Small intestine (tissue), 7 donors: ENCODE measurements at regions not wholly inside any gene's neighbourhood (a gene's known extent, or its start where the extent isn't known, plus 50 kb on each side); places are given as distances from the start of the nearest gene placed in this dataset.

ENCODE experiments used
- DNase-seq, 2 donors: peaks; one replicate each; pipeline versions ENCODE4 v3.0.0 to v3.0.0-alpha.2; 2013
- FAIRE-seq: peaks from 2 replicates; lab custom pipeline; 2012; peaks lifted over from hg19 to GRCh38; lab: Jason Lieb, UNC
- H3K27ac ChIP-seq, 3 donors: one replicate each; pipeline ENCODE4 v1.5.1; 2013; ENCODE audit warnings: low read length in 2 of 3, mild to moderate bottlenecking in 2 of 3, control low read depth in 1 of 3, inconsistent platforms in 1 of 3, low read depth in 1 of 3, moderate library complexity in 1 of 3
- H3K27me3 ChIP-seq, 3 donors: one replicate each; pipeline ENCODE4 v1.6.1; 2013; ENCODE audit warnings: low read length in 3 of 3, inconsistent platforms in 1 of 3; ENCODE audit not compliant: control insufficient read depth in 3 of 3, insufficient read depth in 3 of 3
- H3K36me3 ChIP-seq, 3 donors: one replicate each; pipeline ENCODE4 v1.6.1; 2013; ENCODE audit warnings: low read length in 3 of 3, inconsistent platforms in 1 of 3, low read depth in 1 of 3, mild to moderate bottlenecking in 1 of 3, moderate library complexity in 1 of 3; ENCODE audit not compliant: control insufficient read depth in 3 of 3, insufficient read depth in 2 of 3
- H3K4me1 ChIP-seq, 3 donors: one replicate each; pipeline ENCODE4 v1.6.1; 2013; ENCODE audit warnings: low read length in 2 of 3, inconsistent platforms in 1 of 3, low read depth in 1 of 3, mild to moderate bottlenecking in 1 of 3, moderate library complexity in 1 of 3; ENCODE audit not compliant: control insufficient read depth in 3 of 3, insufficient read depth in 2 of 3
- H3K4me3 ChIP-seq, 3 donors: one replicate each; pipeline ENCODE4 v1.5.1; 2013; ENCODE audit warnings: low read length in 3 of 3, control low read depth in 1 of 3, inconsistent platforms in 1 of 3, low read depth in 1 of 3, mild to moderate bottlenecking in 1 of 3, moderate library complexity in 1 of 3
- H3K9me3 ChIP-seq, 2 donors: one replicate each; pipeline ENCODE4 v1.6.1; 2013; ENCODE audit warnings: low read depth in 1 of 2, low read length in 1 of 2; ENCODE audit not compliant: control insufficient read depth in 2 of 2, insufficient read depth in 1 of 2
- WGBS, 3 donors: extraction: QIAGEN DNeasy Blood & Tissue Kit; methylation state at CpG; one replicate each; pipeline ENCODE4 v1.1.7; 2013; 5-methylcytosine and 5-hydroxymethylcytosine counted together
- donor health status: healthy with polysubstance abuse.
- donor health status: control.
- donor health status: control.
- donor health status: Bipolar disorder and iron deficiency.
- donor health status: healthy.

- Histone ChIP-seq H3K9me3 (no peaks in the 10 kb centered on the region), H3K27ac (no peak overlapping the region), H3K27me3 (no peaks in the 10 kb centered on the region), H3K4me1 (no peaks in the 10 kb centered on the region), H3K4me3 (no peak overlapping the region), H3K36me3 (no peaks in the 10 kb centered on the region)
- DNase-seq (no peak), FAIRE-seq (no peak)
- WGBS, 3 donors, result 59 to 80% (median 66%) methylated on average over 5 of the region's 5 CpGs
Measured at GRCh38 chr5:58094031-58094430, 365.9 kb downstream of the PLK2 start.

GRCh38 chr5:58090704-58091103, 369.2 kb downstream of the PLK2 start:
- 71 to 83% (median 81%) methylated on average over 4 of the region's 4 CpGs for WGBS, 3 donors
- H3K27me3 ChIP-seq, result no peaks in the 10 kb centered on the region
- FAIRE-seq, result no peak

GRCh38 chr5:58088941-58089340, 370.9 kb downstream of the PLK2 start:
- Histone ChIP-seq H3K4me1 (no peaks in the 10 kb centered on the region), H3K27ac (no peak overlapping the region), H3K4me3 (no peak overlapping the region), H3K27me3 (no peaks in the 10 kb centered on the region), H3K9me3 (no peaks in the 10 kb centered on the region), H3K36me3 (no peaks in the 10 kb centered on the region)
- 63 to 76% (median 69%) methylated on average over 5 of the region's 5 CpGs for WGBS, 3 donors
- DNase-seq (no peak), FAIRE-seq (no peak)

More at GRCh38 chr5:58090704-58091103, 369.2 kb downstream of the PLK2 start:
- Histone ChIP-seq H3K27ac (no peak overlapping the region), H3K36me3 (no peaks in the 10 kb centered on the region), H3K4me3 (no peak overlapping the region), H3K4me1 (no peaks in the 10 kb centered on the region), H3K9me3 (no peaks in the 10 kb centered on the region)
- DNase-seq, result no peak

GRCh38 chr5:58087905-58088304, 372.0 kb downstream of the PLK2 start:
- H3K27ac ChIP-seq, result no peak overlapping the region
- no peak overlapping the region for H3K4me3 ChIP-seq
- H3K4me1 ChIP-seq, result no peaks in the 10 kb centered on the region
- no peaks in the 10 kb centered on the region for H3K36me3 ChIP-seq
- H3K27me3 ChIP-seq, result no peaks in the 10 kb centered on the region
- FAIRE-seq, result no peak
- 70 to 78% (median 71%) methylated on average over 2 of the region's 2 CpGs for WGBS, 3 donors
- DNase-seq, result no peak
- H3K9me3 ChIP-seq, result no peaks in the 10 kb centered on the region

GRCh38 chr5:58087123-58087522, 372.8 kb downstream of the PLK2 start:
- 28 to 47% (median 30%) methylated on average over 1 of the region's 1 CpG for WGBS, 3 donors
- H3K27ac ChIP-seq, result no peak overlapping the region
- H3K4me1 ChIP-seq, result no peaks in the 10 kb centered on the region
- H3K4me3 ChIP-seq, result no peak overlapping the region
- H3K27me3 ChIP-seq, result no peaks in the 10 kb centered on the region
- FAIRE-seq, result no peak
- H3K36me3 ChIP-seq, result no peaks in the 10 kb centered on the region
- DNase-seq, result no peak
- no peaks in the 10 kb centered on the region for H3K9me3 ChIP-seq

- H3K36me3 ChIP-seq, result no peaks in the 10 kb centered on the region
- FAIRE-seq, result no peak
- no peak for DNase-seq
- H3K4me1 ChIP-seq, result no peaks in the 10 kb centered on the region
- no peaks in the 10 kb centered on the region for H3K27me3 ChIP-seq
- H3K9me3 ChIP-seq, result no peaks in the 10 kb centered on the region
- no peak overlapping the region for H3K4me3 ChIP-seq
- 66 to 86% (median 72%) methylated on average over 4 of the region's 4 CpGs for WGBS, 3 donors
- H3K27ac ChIP-seq, result no peak overlapping the region
Measured at GRCh38 chr5:58085800-58086199, 374.1 kb downstream of the PLK2 start.

GRCh38 chr5:58081435-58081834, 378.5 kb downstream of the PLK2 start:
- FAIRE-seq, result no peak
- WGBS, 3 donors, result 56 to 61% (median 58%) methylated on average over 3 of the region's 3 CpGs

GRCh38 chr5:58080573-58080972, 379.3 kb downstream of the PLK2 start:
- no peak overlapping the region for H3K4me3 ChIP-seq
- 11 to 31% (median 29%) methylated on average over 1 of the region's 1 CpG for WGBS, 3 donors
- FAIRE-seq (no peak), DNase-seq (no peak)
- H3K36me3 ChIP-seq, result no peaks in the 10 kb centered on the region
- no peaks in the 10 kb centered on the region for H3K9me3 ChIP-seq
- H3K27ac ChIP-seq, result no peak overlapping the region
- no peaks in the 10 kb centered on the region for H3K27me3 ChIP-seq
- H3K4me1 ChIP-seq, result no peaks in the 10 kb centered on the region

More at GRCh38 chr5:58081435-58081834, 378.5 kb downstream of the PLK2 start:
- Histone ChIP-seq H3K9me3 (no peaks in the 10 kb centered on the region), H3K4me3 (no peak overlapping the region), H3K4me1 (no peaks in the 10 kb centered on the region), H3K36me3 (no peaks in the 10 kb centered on the region), H3K27ac (no peak overlapping the region), H3K27me3 (no peaks in the 10 kb centered on the region)
- DNase-seq, result no peak

GRCh38 chr5:58077966-58078365, 381.9 kb downstream of the PLK2 start:
- DNase-seq (no peak), FAIRE-seq (no peak)
- H3K9me3 ChIP-seq, result no peaks in the 10 kb centered on the region
- H3K4me1 ChIP-seq, result no peaks in the 10 kb centered on the region
- H3K4me3 ChIP-seq, result no peak overlapping the region
- H3K27ac ChIP-seq, result no peak overlapping the region
- H3K27me3 ChIP-seq, result no peaks in the 10 kb centered on the region
- H3K36me3 ChIP-seq, result no peaks in the 10 kb centered on the region
- WGBS, 3 donors, result 54 to 74% (median 60%) methylated on average over 2 of the region's 2 CpGs
